HepG2 (cell line): ENCODE measurements at regions not wholly inside any gene's neighbourhood (a gene's known extent, or its start where the extent isn't known, plus 50 kb on each side); places are given as distances from the start of the nearest gene placed in this dataset.

Source experiments
- EEA1 ChIP-seq: sonication (generic); formaldehyde crosslinking; IDR thresholded peaks from 2 replicates; pipeline ENCODE4 v1.5.1; 2020; ENCODE audit warnings: mild to moderate bottlenecking, missing genetic modification reagents, borderline replicate concordance
- FOSL2 ChIP-seq: sonication (generic); formaldehyde crosslinking; IDR thresholded peaks from 2 replicates; pipeline ENCODE4 v1.4.0; 2020; ENCODE audit warnings: missing genetic modification reagents
- GATA4 ChIP-seq: sonication (generic); IDR thresholded peaks from 2 replicates; pipeline ENCODE4 v1.6.1; 2016; ENCODE audit warnings: antibody characterized with exemption, low read depth, borderline replicate concordance
- NR2F2 ChIP-seq: IDR thresholded peaks from 2 replicates; pipeline ENCODE4 v1.6.1; 2012; ENCODE audit warnings: low read depth, inconsistent platforms, borderline replicate concordance
- PCBP2 ChIP-seq: fragments of 200-400 bp; formaldehyde crosslinking; optimal IDR thresholded peaks from 2 replicates; pipeline ENCODE3; 2018; ENCODE audit warnings: low read length, low read depth; ENCODE audit not compliant: poor library complexity, severe bottlenecking
- POGK ChIP-seq: sonication (generic); formaldehyde crosslinking; conservative IDR thresholded peaks from 2 replicates; pipeline ENCODE4 v1.8.0; 2022; ENCODE audit warnings: mild to moderate bottlenecking, moderate library complexity, missing genetic modification reagents
- RARG ChIP-seq: sonication (generic); formaldehyde crosslinking; IDR thresholded peaks from 2 replicates; pipeline ENCODE4 v1.4.0; 2020; ENCODE audit warnings: low read depth, mild to moderate bottlenecking, missing genetic modification reagents
- SMYD3 ChIP-seq: sonication (generic); formaldehyde crosslinking; IDR thresholded peaks from 2 replicates; pipeline ENCODE4 v1.8.1; 2023; ENCODE audit warnings: mild to moderate bottlenecking, missing genetic modification reagents
- TARDBP ChIP-seq: sonication (generic); formaldehyde crosslinking; IDR thresholded peaks from 2 replicates; pipeline ENCODE4 v1.8.0; 2022; ENCODE audit warnings: mild to moderate bottlenecking, missing genetic modification reagents
- THYN1 ChIP-seq: sonication (generic); formaldehyde crosslinking; IDR thresholded peaks from 2 replicates; pipeline ENCODE4 v1.8.1; 2023; ENCODE audit warnings: low read depth, mild to moderate bottlenecking, moderate library complexity, missing genetic modification reagents, borderline replicate concordance
- ZNF276 ChIP-seq: sonication (generic); formaldehyde crosslinking; IDR thresholded peaks from 2 replicates; pipeline ENCODE4 v1.4.0; 2020; ENCODE audit warnings: mild to moderate bottlenecking, low read depth, missing genetic modification reagents
- ZNF34 ChIP-seq: sonication (generic); formaldehyde crosslinking; IDR thresholded peaks from 2 replicates; pipeline ENCODE4 v1.4.0; 2020; ENCODE audit warnings: mild to moderate bottlenecking, missing genetic modification reagents, borderline replicate concordance
- ZNF503 ChIP-seq: sonication (generic); formaldehyde crosslinking; IDR thresholded peaks from 2 replicates; pipeline ENCODE4 v1.4.0; 2020; ENCODE audit warnings: missing genetic modification reagents
- ZNF513 ChIP-seq: sonication (generic); formaldehyde crosslinking; conservative IDR thresholded peaks from 2 replicates; pipeline ENCODE4 v1.5.0; 2020; ENCODE audit warnings: missing genetic modification reagents
- ZNF552 ChIP-seq: sonication (generic); formaldehyde crosslinking; IDR thresholded peaks from 2 replicates; pipeline ENCODE4 v1.9.0; 2022; ENCODE audit warnings: missing genetic modification reagents, mild to moderate bottlenecking, borderline replicate concordance
- ZNF720 ChIP-seq: sonication (generic); formaldehyde crosslinking; IDR thresholded peaks from 2 replicates; pipeline ENCODE4 v1.4.0; 2020; ENCODE audit warnings: missing genetic modification reagents
- ZNF792 ChIP-seq: IDR thresholded peaks from 2 replicates; pipeline ENCODE4 v1.6.1; 2016
- TF ChIP-seq, protein P1 (sequence below): sonication (generic); formaldehyde crosslinking; conservative IDR thresholded peaks from 2 replicates; pipeline ENCODE4 v1.8.1; 2023; ENCODE audit warnings: missing genetic modification reagents
- TF ChIP-seq, protein P2 (sequence below): sonication (generic); formaldehyde crosslinking; IDR thresholded peaks from 2 replicates; pipeline ENCODE4 v1.5.1; 2020; ENCODE audit warnings: mild to moderate bottlenecking, missing genetic modification reagents

DNA sequence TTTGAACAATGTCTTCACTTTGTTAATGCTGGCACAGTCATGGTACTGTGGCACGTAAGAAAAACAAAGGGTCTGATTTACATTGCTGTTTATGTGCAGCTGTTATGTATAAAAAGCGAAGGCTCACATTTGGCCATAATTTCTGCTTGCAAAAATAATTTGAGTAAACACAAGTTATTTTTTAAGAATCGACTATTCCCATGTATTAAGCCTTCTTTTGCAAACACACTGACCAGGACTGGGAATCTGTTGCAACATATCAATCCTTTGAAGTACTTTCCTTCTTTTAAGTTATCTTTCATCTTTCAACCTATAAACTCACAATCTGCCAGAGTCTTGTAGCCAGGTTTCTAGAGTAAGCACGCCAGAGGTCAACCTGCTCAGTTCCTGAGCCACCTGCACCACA, 145.4 kb upstream of the BMP4 start (continued):
- TF ChIP-seq ZNF34 (CRISPR knock-in tag) (no peak), GATA4 (peak; percentile 94; the same call in 1 of the 2 replicates), ZNF720 (CRISPR knock-in tag) (no peak), TARDBP (0 out of 2 replicates have a peak, but pooled peaks have one; percentile 74), ZNF276 (CRISPR knock-in tag) (no peak), FOSL2 (CRISPR knock-in tag) (peak; percentile 72), NR2F2 (peak; percentile 93), EEA1 (no peak), PCBP2 (no peak), ZNF552 (CRISPR knock-in tag) (no peak), SMYD3 (CRISPR knock-in tag) (no peak), THYN1 (CRISPR knock-in tag) (no peak), POGK (no peak), RARG (no peak), ZNF503 (CRISPR knock-in tag) (peak; percentile 94), ZNF513 (no peak), ZNF792 (CRISPR knock-in tag) (0 out of 2 replicates have a peak, but pooled peaks have one; percentile 47)
- TF ChIP-seq, protein P1, sequence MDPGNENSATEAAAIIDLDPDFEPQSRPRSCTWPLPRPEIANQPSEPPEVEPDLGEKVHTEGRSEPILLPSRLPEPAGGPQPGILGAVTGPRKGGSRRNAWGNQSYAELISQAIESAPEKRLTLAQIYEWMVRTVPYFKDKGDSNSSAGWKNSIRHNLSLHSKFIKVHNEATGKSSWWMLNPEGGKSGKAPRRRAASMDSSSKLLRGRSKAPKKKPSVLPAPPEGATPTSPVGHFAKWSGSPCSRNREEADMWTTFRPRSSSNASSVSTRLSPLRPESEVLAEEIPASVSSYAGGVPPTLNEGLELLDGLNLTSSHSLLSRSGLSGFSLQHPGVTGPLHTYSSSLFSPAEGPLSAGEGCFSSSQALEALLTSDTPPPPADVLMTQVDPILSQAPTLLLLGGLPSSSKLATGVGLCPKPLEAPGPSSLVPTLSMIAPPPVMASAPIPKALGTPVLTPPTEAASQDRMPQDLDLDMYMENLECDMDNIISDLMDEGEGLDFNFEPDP (CRISPR knock-in tag): no peak
- TF ChIP-seq, protein P2, sequence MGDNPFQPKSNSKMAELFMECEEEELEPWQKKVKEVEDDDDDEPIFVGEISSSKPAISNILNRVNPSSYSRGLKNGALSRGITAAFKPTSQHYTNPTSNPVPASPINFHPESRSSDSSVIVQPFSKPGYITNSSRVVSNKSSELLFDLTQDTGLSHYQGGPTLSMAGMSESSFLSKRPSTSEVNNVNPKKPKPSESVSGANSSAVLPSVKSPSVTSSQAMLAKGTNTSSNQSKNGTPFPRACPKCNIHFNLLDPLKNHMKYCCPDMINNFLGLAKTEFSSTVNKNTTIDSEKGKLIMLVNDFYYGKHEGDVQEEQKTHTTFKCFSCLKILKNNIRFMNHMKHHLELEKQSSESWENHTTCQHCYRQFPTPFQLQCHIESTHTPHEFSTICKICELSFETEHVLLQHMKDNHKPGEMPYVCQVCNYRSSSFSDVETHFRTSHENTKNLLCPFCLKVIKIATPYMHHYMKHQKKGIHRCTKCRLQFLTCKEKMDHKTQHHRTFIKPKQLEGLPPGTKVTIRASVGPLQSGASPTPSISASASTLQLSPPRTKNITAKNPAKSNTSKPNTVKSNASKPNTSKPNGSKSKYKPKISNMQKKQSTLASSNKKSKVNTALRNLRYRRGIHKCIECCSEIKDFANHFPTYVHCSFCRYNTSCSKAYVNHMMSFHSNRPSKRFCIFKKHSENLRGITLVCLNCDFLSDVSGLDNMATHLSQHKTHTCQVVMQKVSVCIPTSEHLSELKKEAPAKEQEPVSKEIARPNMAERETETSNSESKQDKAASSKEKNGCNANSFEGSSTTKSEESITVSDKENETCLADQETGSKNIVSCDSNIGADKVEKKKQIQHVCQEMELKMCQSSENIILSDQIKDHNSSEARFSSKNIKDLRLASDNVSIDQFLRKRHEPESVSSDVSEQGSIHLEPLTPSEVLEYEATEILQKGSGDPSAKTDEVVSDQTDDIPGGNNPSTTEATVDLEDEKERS (CRISPR knock-in tag): 0 out of 2 replicates have a peak, but pooled peaks have one; percentile 47
